ENCODE measurements at regions not wholly inside any gene's neighbourhood (a gene's known extent, or its start where the extent isn't known, plus 50 kb on each side); places are given as distances from the start of the nearest gene placed in this dataset.

- DNase-seq, result no peak
Observed at GRCh38 chr9:107064378-107064777, 201.4 kb downstream of the ZNF462 start.

GRCh38 chr9:107065549-107065948, 202.6 kb downstream of the ZNF462 start:
- DNase-seq, result no peak

GRCh38 chr9:107067739-107068416, 204.9 kb downstream of the ZNF462 start:
- no peak for DNase-seq

GRCh38 chr9:107068581-107068980, 205.6 kb downstream of the ZNF462 start:
- DNase-seq, result no peak

- no peak for DNase-seq
Observed at GRCh38 chr9:107070586-107070985, 207.6 kb downstream of the ZNF462 start.

GRCh38 chr9:107078061-107078460, 205.0 kb upstream of the RAD23B start:
- no peak for DNase-seq

GRCh38 chr9:107079589-107079988, 203.5 kb upstream of the RAD23B start:
- DNase-seq, result no peak

- no peak for DNase-seq
Observed at GRCh38 chr9:107080130-107080529, 202.9 kb upstream of the RAD23B start.

GRCh38 chr9:107086460-107086859, 196.6 kb upstream of the RAD23B start:
- DNase-seq, result no peak

GRCh38 chr9:107087222-107087621, 195.9 kb upstream of the RAD23B start:
- no peak for DNase-seq

- no peak for DNase-seq
Observed at GRCh38 chr9:107090218-107090617, 192.9 kb upstream of the RAD23B start.

GRCh38 chr9:107093365-107094060, 189.6 kb upstream of the RAD23B start:
- no peak for DNase-seq

- no peak for DNase-seq
Observed at GRCh38 chr9:107094370-107094769, 188.7 kb upstream of the RAD23B start.

GRCh38 chr9:107100591-107100990, 182.5 kb upstream of the RAD23B start:
- DNase-seq, result no peak

GRCh38 chr9:107102011-107102410, 181.1 kb upstream of the RAD23B start:
- DNase-seq, result no peak

GRCh38 chr9:107103621-107104020, 179.5 kb upstream of the RAD23B start:
- DNase-seq, result peak; percentile 18

- peak; percentile 54 for DNase-seq
Observed at GRCh38 chr9:107105784-107106183, 177.3 kb upstream of the RAD23B start.

- no peak for DNase-seq
Observed at GRCh38 chr9:107106416-107106815, 176.7 kb upstream of the RAD23B start.

- no peak for DNase-seq
Observed at GRCh38 chr9:107108342-107109130, 174.5 kb upstream of the RAD23B start.

- no peak for DNase-seq
Observed at GRCh38 chr9:107109324-107109723, 173.8 kb upstream of the RAD23B start.

GRCh38 chr9:107110153-107110552, 172.9 kb upstream of the RAD23B start:
- DNase-seq, result no peak

GRCh38 chr9:107112707-107113243, 170.3 kb upstream of the RAD23B start:
- no peak for DNase-seq

GRCh38 chr9:107118863-107119624, 164.0 kb upstream of the RAD23B start:
- no peak for DNase-seq
